OCI-M2 (cell line): ENCODE measurements at regions not wholly inside any gene's neighbourhood (a gene's known extent, or its start where the extent isn't known, plus 50 kb on each side); places are given as distances from the start of the nearest gene placed in this dataset.

Source experiments
- DNase-seq: peaks from one replicate; lab custom pipeline; 2025; ENCODE audit not compliant: unreplicated experiment; lab: John Stamatoyannopoulos, UW

DNA sequence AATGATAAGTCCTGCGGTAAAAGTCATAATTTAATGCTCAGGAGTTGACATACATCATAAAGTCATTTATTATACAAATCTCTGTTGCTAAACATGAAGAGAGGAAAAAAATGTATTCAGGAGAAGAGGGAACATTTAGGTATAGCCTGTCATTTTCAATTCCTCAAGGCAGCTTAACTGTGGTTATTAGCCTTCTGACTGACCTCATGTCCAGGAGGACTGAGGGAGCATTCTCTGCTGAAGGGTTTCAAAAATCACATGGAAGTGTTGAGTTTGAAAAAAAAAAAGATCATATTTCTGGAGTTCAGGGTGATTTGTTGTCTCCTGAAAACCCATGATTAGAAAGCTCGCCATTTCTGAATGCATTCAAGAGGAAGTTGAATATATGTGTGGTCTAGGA lies 1371.1 kb upstream of the LRRTM1 start:
- DNase-seq = no peak

DNA sequence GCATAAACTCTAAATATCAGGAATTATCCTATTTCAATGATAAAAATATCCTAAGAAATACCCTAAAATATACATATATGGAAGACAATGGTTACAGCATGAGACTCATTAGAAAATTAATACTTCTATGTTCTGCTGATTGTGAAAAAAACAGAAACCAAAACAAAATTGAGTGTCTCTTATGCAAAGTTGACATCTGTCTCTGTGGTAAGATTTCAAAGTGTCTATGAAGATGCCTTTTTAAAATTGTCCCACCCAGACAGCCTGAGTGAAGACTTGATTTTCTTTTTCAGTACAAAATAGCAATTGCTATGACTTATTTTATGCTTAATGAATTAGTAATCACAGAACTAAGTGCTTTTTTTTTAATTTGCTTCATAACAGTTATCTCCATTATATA lies 1368.4 kb upstream of the LRRTM1 start:
- DNase-seq = no peak

DNA sequence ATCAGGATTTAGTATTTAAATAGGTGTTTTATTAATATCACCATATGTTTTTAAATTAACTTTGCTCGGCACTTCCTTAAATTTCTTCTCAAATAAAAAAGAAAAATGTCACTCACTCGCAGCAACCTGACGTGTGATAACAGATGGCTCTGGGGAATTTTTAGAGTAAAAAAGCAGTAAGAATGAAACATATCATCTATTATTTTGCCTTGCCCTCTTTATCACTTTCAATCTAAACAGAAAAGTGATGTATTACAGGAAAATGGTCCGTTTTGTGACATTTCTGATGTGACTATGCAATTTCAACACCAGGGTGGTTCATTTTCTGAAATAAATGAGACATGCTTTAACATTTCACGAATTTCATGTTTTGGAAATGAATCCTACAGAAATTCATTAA lies 1368.0 kb upstream of the LRRTM1 start:
- DNase-seq = no peak

DNA sequence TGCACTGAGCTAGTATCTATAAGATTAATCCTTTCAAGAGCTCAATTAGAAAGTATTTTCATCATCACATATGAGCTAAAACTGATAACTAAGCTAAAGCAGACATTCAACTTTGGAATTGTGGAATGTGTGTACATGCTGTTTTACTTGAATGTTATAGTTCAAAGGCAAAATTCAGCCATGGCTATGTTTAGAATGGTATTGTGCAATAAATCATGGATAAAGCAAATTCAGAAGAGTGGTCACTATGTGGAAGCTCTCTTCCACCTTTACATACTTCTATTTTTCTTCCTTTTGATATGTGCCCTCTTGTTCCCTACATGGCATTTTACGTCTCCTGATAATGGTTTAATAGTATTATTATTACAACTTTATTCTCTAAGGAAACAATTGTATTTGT lies 1366.3 kb upstream of the LRRTM1 start:
- no peak for DNase-seq

DNA sequence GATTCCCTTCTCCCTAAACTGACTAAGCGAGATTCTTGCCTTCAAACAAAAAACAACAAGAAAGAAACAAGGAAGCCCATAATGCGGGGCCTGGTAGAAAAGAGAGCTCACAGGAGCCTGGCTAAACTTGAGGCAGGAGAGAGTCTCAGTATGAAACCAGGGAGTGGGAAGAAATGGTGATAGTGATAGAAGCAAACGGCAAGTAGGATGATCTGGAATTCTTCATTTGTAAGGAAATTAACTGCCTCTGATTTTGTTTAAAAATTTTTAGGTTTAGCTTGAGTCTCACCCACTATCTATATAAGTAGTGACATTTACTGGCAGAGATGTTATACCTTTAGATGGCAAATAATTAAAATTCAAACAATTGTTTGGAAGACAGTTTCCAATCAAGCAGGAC lies 1356.5 kb upstream of the LRRTM1 start:
- no peak for DNase-seq

DNA sequence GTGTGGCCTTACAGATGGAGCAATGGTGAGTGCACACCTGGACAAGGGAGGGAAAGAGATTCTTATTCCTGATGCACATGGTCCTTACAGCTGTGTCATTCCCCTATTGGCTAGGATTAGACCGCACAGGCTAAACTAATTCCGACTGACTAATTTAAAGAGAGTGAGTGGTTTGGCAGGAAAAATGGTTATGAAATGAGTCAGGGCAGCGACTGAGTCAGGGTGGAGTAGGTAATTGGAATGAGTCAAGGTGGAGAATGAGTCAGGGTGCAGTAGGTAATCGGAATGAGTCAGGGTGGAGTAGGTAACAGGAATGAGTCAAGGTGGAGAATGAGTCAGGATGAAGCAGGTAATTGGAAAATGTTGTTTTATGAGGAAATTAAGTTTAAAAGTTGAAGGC lies 1353.7 kb upstream of the LRRTM1 start:
- no peak for DNase-seq

DNA sequence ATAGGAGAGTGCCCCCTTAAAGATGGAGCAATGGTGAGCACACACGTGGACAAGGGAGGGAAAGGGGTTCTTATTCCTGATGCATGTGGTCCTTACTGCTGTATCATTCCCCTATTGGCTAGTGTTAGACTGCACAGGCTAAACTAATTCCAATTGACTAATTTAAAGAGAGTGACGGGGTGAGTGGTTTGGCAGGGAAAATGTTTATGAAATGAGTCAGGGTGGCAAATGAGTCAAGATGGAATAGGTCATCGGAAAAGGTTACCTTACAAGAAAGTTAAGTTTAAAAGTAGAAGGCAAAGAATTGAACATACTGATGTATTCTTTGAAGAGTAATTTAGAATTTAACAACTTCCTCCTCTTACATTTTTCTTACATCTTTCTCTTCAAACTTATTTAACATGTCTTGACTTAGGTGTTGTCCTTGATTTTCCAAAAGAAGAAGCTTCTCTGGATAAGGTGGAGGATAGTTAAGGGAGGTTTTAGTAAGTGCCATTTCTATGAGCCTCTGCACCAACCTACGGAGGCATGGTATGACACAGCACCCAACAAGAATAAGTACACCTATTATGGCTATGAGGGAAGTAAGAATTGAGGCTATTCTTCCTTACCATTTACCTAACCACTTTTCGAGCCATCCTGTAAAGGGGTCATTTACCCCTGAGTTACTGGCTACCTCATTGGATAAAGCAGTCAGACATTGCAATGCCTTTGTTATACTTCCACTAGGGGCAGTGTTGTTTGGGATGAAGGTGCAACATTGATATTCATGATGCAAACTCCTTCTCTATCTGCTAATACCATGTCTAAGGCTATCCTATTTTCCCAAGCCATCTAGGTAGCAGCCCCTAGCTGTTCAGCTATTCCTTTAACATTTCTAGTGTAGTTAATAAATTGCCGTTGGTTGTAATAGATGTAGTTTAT lies 1345.8 kb upstream of the LRRTM1 start:
- DNase-seq = no peak

DNA sequence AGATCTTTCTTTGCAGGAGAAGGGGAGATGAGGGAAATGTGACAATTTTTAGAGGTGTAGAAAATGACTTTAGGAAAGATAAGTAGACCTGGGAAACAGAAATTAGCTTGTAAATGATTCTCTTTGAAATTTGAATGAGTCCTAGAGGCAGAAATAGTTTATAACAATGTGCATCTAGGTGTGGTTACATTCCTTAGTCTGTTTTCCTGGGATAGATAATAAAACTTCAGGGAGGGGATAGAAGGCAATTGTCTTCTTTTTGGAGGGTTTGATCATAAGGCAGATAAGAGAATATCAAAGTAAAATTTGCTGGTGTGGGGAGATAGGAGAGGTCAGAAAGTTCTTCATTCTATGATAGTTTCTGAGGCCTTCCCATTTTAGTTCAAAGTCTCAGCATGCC lies 1344.3 kb upstream of the LRRTM1 start:
- no peak for DNase-seq

DNA sequence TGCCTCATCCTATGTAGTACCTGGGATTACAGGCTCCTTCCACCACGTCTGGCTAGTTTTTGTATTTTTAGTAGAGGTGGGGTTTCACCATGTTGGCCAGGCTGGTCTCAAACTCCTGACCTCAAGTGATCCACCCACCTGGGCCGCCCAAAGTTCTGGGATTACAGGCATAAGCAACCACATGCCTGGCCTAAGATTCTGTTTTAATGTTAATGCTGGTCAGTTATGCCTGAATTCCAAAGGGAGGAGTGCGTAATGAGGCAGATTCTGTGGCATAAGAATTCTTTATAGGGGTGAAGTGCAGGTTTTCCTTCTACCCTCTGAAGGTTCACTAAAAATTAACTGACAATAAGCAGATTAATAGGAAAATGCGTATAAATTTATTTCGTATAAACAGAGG lies 1343.8 kb upstream of the LRRTM1 start:
- DNase-seq = no peak

DNA sequence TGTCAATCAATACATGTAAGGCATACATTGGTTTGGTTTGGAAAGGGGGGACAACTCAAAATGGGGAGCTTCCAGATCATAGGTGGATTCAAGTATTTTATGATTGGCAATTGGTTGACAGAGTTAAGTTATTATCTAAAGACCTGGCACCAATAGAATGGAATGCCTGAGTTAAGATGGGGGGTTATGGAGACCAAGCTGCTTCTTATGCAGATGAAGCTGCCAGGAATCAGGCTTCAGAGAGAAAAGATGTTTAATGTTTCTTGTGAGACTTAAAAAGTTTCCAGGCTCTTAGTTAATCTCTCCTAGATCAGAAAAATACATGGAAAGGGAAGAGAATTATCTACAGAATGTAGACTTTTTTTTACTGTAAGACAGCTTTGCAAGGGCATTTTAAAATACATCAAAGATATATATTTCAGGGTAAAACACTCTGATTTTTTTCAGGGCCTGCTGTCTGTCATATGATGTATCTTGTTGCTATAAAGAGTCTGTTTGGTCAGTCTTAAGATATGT lies 1343.2 kb upstream of the LRRTM1 start:
- DNase-seq = no peak

DNA sequence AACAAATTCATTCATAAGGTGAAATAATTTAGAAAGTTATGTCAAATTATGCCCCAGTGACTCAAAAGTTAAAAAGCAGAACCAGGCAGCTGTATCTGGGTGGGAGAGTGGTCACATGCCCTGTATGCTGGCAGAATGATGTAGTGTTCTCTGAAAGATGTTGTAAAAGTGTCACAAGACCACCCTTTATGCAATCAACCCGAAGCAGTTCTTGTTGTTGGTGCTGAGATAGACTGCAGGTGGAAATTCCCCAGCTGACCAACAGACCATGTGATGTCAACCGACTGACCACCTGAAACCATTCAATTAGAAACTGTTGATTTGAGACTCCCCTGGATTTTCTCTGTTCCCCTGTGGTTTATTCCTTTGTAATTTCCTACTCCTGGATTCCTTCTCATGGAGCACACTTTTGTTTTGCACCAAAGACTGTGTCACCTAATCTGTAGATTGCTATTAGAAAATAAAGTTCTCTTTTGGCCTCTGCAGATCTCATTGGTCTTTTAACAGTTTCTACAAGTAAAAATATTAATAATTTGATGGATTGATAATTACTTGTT lies 1341.3 kb upstream of the LRRTM1 start:
- DNase-seq = no peak

DNA sequence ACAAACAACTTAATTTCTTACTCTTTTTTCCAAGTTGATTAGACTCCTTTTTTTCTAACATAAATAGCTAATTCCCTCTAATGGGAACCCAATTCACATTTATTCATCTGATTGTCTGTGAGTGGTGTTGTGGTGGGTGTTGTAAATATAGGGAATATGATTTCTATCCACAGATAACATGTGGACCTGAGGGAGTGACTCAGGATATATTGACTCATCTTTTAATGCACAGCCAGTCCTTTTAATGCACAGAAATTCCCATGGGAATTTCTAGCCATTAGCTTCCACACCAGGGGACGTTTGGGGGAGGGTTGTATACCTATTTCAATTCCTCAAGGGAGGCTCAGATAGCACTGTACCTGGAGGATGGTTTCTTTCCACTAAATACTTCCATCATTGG lies 1339.6 kb upstream of the LRRTM1 start:
- DNase-seq = no peak

DNA sequence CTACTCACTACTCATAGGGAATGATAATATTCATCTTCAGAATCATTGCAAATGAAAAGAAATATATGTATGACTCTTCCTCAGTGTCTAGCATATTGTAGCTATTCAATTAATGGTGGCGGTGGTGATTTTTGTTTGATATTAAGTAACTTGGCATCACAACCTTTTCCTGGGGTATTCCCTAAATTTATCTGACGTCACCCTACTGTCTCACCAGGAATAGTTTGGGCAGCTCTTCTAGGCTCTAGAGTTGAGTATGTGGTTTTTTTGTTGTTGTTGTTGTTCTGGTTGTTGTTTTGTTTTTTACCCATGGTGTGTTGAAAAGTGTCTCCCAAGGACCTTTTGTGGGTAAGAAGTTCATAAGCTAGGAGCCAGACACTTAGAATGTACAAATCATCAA lies 1320.3 kb upstream of the LRRTM1 start:
- no peak for DNase-seq

DNA sequence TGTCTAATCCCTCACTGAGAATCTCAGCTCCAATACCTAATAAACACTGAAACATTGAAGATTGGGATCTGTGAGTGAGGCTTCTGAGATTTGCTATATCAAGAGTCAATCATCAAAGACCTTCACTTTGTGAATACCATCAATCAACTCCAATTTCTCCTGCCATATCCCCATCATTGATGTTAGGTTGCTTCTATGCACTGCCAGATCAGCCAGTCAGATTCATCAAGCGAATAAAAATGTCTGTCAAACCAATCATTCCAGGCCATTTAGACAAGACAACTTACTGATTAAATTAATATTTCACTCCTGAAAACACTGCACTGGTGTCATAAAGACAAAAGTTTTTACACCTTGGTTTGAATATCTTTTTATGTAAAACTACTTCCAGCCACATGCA lies 1295.5 kb upstream of the LRRTM1 start:
- DNase-seq = no peak

DNA sequence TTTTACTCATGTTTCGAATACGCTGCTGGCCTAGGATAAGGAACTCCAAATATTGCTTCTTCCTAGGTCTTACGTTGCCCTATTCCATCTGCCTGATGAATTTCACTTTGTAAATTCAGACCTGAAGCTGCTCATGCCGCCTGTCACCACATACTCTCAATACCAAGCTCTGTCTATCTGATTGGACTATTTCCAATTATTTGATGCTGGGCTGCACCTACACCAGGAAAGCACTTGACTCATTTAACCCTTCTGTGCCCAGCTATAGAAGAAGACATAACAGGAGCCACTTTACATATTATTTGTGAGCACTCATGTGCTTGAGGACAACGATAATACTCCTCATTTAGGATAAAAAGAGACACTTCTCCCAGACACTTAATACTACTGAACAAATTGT lies 1293.9 kb upstream of the LRRTM1 start:
- DNase-seq = no peak

DNA sequence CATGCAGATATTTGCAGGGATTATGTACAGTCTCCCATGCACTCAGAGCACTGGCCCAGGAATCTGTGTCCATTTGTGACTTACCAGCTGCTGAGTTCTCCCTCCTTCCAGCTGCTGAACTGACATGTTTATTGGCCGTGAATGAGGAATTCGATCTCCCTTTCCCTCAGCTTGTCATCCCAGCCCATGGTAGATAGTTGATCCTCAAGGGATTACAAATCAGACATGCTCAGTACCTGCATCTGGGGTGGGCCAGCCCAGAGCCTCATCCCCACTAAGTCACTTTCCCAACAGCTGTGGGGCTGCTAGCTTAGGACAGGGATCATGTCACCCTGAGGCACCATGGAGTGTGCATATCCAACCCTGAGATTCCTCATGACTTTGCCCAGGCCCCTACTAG lies 1284.9 kb upstream of the LRRTM1 start:
- no peak for DNase-seq

DNA sequence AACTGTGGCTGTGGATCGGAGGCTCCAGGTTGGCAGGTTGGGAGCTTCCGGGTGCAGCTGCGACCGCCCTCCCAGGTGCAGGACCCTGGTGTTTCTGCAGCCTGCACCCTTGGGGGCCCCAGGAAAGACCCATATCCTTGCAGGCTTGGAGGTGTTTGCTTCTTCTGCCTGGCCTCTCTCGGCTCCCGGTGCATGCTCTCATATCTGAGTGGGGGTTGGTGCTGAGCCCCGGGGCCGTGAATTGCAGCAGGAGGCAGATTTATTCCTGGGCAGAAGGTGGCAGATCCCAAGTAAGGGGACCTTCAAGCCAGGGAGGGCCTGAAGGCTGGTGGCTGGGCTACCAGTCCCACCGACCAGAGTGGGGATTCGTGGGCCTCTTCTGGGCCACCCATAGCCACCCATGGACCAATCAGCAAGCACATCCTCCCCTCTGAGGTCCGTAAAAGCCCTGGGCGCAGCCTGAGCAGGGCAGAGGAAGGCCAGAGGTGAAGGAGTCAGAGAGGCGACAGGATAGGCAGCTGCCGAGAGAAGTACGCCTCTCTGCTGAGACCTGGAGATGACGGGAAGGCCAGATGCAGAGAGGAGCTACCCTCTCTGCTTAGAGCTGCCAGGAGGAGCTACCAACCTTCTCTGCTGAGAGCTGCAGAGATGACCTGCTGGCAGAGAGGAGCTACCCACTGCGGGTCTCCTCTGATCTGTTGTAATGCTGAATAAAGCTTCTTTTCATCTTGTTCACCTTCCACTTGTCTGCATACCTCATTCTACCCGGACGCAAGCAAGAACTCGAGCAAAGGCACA lies 1279.0 kb upstream of the LRRTM1 start:
- DNase-seq = no peak

DNA sequence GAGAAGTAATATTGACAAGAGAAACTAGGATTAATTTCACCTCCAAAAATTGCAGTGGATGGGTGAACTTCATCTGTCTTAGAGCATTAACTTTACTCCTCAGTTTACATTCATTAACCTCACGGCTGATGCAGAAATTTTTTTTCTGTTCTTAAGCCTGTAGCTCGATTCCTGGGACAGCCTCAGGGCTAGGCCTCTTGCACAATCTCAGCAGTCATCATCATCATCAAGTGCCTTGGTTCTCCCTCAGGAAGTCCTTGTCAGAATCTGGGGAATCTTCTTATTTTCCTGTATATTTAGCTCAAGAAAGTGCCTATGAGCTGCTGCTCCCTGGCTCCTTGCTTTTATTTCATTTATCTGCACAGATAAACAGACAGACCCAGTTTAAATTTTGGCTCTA lies 1272.2 kb upstream of the LRRTM1 start:
- DNase-seq = no peak

DNA sequence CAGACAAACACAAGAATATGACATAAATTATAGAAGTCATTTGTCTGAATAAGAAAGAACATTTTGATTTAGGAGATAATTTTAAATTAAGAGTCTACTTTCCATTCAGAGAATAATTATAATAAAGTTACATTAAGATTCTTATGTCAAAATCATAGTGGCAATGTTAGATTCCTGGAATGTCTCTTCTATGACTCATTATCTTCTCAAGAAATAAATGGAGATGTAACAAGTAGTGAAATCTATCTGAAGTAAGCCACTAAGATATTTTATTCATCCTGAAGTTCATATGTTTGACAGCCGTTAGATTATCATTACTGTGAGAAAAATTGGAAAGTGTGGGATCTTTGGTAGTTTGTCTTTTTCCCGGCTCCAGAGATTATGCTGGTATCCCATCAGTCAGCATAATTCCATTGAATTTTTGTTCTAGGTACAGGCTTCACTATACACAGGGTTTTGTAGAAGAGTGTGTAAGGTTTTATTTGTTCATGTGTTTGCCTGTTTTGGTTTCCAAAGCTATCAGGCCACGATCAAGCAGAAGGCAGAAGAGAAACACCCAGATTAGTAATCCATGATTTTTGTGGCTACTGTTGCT lies 1246.6 kb upstream of the LRRTM1 start:
- no peak for DNase-seq

DNA sequence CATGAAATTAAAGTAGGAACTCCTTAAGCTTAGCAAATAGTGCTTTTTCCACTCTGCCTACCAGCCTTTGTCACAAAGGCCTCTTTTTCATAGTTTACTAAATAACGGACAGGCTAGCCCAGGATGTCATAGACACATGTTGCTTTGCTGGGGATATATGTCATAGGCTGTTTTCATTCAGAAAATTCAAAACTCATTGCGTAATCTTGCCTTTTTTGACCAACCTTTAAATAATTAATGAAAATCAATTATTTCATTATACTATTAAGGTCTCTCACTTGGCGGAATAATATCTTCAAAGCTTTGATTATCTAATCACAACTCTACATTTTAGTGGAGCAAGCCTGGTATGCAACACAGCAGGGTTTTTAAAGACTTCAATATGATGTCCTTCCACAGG lies 1245.7 kb upstream of the LRRTM1 start:
- no peak for DNase-seq

DNA sequence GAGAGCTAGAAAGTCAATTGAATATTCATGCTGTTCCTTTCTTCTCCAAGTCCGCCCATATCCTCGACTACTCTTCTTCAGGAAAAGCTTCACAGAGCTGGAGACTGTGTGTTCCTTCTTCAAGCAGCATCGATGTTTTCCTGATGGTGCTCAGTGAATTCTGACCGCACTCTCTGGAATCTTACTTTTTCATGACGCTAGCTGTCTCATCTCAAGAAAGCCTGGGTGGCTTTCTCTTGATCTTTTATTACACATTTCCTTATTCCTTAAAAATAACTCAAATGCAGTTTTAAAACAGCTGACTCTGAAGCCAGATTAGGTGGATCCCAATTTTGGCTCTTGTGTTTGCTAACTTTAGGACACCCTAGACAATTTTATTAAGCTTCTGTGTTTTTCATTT lies 1245.1 kb upstream of the LRRTM1 start:
- no peak for DNase-seq
